ENCODE measurements at regions not wholly inside any gene's neighbourhood (a gene's known extent, or its start where the extent isn't known, plus 50 kb on each side); places are given as distances from the start of the nearest gene placed in this dataset.

DNA sequence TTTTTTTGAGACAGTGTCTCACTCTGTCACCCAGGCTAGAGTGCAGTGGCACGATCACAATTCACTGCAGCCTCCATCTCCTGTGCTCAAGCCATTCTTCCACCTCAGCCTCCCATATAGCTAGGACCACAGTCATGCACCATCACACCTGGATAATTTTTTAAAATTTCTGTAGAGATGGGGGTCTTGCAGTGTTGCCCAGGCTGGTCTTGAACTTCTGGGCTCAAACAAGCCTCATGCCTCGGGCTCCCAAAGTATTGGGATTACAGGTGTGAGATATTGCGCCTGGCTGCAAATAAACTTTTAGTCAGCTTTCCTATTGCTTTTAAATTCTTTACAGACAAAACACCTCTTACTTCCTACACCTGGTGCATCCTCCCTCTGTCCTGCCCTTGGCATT, 102.1 kb upstream of the VEPH1 start:
- POLR2A ChIA-PET (ENCODE audit: partially characterized antibody), result no interaction called here
- TF ChIP-seq, protein P1, sequence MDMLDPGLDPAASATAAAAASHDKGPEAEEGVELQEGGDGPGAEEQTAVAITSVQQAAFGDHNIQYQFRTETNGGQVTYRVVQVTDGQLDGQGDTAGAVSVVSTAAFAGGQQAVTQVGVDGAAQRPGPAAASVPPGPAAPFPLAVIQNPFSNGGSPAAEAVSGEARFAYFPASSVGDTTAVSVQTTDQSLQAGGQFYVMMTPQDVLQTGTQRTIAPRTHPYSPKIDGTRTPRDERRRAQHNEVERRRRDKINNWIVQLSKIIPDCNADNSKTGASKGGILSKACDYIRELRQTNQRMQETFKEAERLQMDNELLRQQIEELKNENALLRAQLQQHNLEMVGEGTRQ (IDR thresholded peaks at IDR 0.05; ENCODE audit: low read length), result no peak
- no peak for TF ChIP-seq SIN3A (conservative IDR thresholded peaks at IDR 0.05 in 1 of 2, IDR thresholded peaks at IDR 0.05 in 1 of 2; ENCODE audit: low read depth in 1 of 2, low read length in 2 of 2)
- TF ChIP-seq RNF2 (IDR thresholded peaks at IDR 0.05; ENCODE audit: borderline replicate concordance, low read depth, low read length, missing control alignments, poor library complexity, severe bottlenecking), result no peak
- TF ChIP-seq NANOG (IDR thresholded peaks at IDR 0.05; ENCODE audit: insufficient read depth, low read depth, low read length, poor library complexity, severe bottlenecking), result no peak
- TF ChIP-seq CTBP2 (IDR thresholded peaks at IDR 0.05; ENCODE audit: borderline replicate concordance, insufficient read depth, insufficient read length, low read length), result no peak
- TF ChIP-seq RAD21 (IDR thresholded peaks at IDR 0.05 in 1 of 2, conservative IDR thresholded peaks at IDR 0.05 in 1 of 2; ENCODE audit: low read depth in 2 of 2, low read length in 2 of 2), result no peak
- TF ChIP-seq EGR1 (IDR thresholded peaks at IDR 0.05; ENCODE audit: borderline replicate concordance, low read depth, low read length), result no peak
- no peak for TF ChIP-seq RBBP5 (IDR thresholded peaks at IDR 0.05; ENCODE audit: borderline replicate concordance, low read depth, low read length)
- no peak for TF ChIP-seq RXRA (IDR thresholded peaks at IDR 0.05; ENCODE audit: insufficient read depth, low read depth, low read length)
- no peak for TF ChIP-seq SP4 (IDR thresholded peaks at IDR 0.05; ENCODE audit: low read length)
- no peak for TF ChIP-seq JUND (IDR thresholded peaks at IDR 0.05; ENCODE audit: low read length)
- no peak for TF ChIP-seq BRCA1 (IDR thresholded peaks at IDR 0.05; ENCODE audit: low read depth, low read length)
- no peak for TF ChIP-seq HDAC6 (IDR thresholded peaks at IDR 0.05; ENCODE audit: low read depth, low read length)

More for the DNA sequence above, 102.1 kb upstream of the VEPH1 start:
- FAIRE-seq (no peak), DNase-seq (ENCODE audit: low read depth in 1 of 2, low spot score in 2 of 2) (no peak)
- Histone ChIP-seq H2BK12ac (ENCODE audit: low read depth, low read length) (no peak overlapping the region), H3K4me3 (ENCODE audit: extremely low read depth in 1 of 4, insufficient read depth in 2 of 4, low read depth in 3 of 4, low read length in 4 of 4) (no peak overlapping the region), H2AK5ac (ENCODE audit: low read depth, low read length) (no peak overlapping the region), H2AFZ (ENCODE audit: low read length) (no peak overlapping the region), H2BK5ac (ENCODE audit: low read depth, low read length) (no peak overlapping the region), H4K91ac (replicated peaks; ENCODE audit: insufficient read length, low read length) (no peak overlapping the region), H2BK20ac (ENCODE audit: low read length) (no peak overlapping the region), H3K4ac (replicated peaks; ENCODE audit: insufficient read length, low read depth, low read length) (no peak overlapping the region), H3K79me1 (ENCODE audit: low read depth, low read length) (no peaks in the 10 kb centered on the region), H3K18ac (ENCODE audit: extremely low read depth, low read length) (no peak overlapping the region), H3K9me3 (ENCODE audit: insufficient read depth in 2 of 2, low read depth in 1 of 2, low read length in 1 of 2) (no peaks in the 10 kb centered on the region), H3K27ac (ENCODE audit: low read depth, low read length) (no peak overlapping the region), H3K9ac (replicated peaks in 1 of 4; ENCODE audit: extremely low read depth in 1 of 4, low read depth in 3 of 4, low read length in 3 of 4) (no peak overlapping the region), H3K14ac (ENCODE audit: insufficient read length) (no peak overlapping the region), H4K5ac (ENCODE audit: insufficient read length, low read depth, low read length) (no peak overlapping the region), H3K27me3 (replicated peaks in 1 of 4; ENCODE audit: control insufficient read depth in 3 of 4, extremely low read depth in 1 of 4, insufficient read depth in 3 of 4, low read length in 3 of 4) (no peaks in the 10 kb centered on the region), H4K8ac (ENCODE audit: extremely low read depth, insufficient read depth, low read length) (no peak overlapping the region), H3K23me2 (ENCODE audit: low read depth, low read length) (no peaks in the 10 kb centered on the region), H3K4me1 (replicated peaks in 1 of 4; ENCODE audit: control insufficient read depth in 3 of 4, insufficient read depth in 4 of 4, low read length in 3 of 4) (no peaks in the 10 kb centered on the region), H3K56ac (replicated peaks; ENCODE audit: insufficient read length, low read depth, low read length) (no peak overlapping the region), H4K20me1 (replicated peaks in 1 of 2; ENCODE audit: control insufficient read depth in 1 of 2, insufficient read depth in 2 of 2, low read length in 2 of 2) (no peaks in the 10 kb centered on the region), H3K79me2 (ENCODE audit: control insufficient read depth in 1 of 2, insufficient read depth in 2 of 2, low read length in 2 of 2) (no peaks in the 10 kb centered on the region), H2BK120ac (replicated peaks; ENCODE audit: low read depth, low read length) (no peak overlapping the region), H2BK15ac (ENCODE audit: low read length) (no peak overlapping the region), H3K36me3 (ENCODE audit: control insufficient read depth in 2 of 4, insufficient read depth in 4 of 4, low read length in 3 of 4) (no peaks in the 10 kb centered on the region), H3K4me2 (ENCODE audit: insufficient read depth in 1 of 2, low read depth in 2 of 2, low read length in 2 of 2) (no peak overlapping the region), H3K23ac (ENCODE audit: insufficient read length) (no peak overlapping the region)
- CTCF ChIA-PET (ENCODE audit: partially characterized antibody), result interaction anchor here (0.7 to 4.7 kb wide), 14 partner anchors 9 to 1172 kb away, joined by 3 to 40 read pairs (median 4); partner anchors contain the start of gene RSRC1
- WGBS, 2 experiments (ENCODE audit: extremely low coverage in 1 of 2, insufficient coverage in 1 of 2, insufficient read length in 1 of 2, insufficient replicate concordance in 2 of 2, low coverage in 1 of 2, low lambda C conversion rate in 2 of 2, missing lambda C conversion rate in 1 of 2), result 93% methylated on average over 3 of the region's 3 CpGs; no CpG with 5 or more reads in 1 of the 2 experiments
